GM03348 (cell line): ENCODE measurements at regions not wholly inside any gene's neighbourhood (a gene's known extent, or its start where the extent isn't known, plus 50 kb on each side); places are given as distances from the start of the nearest gene placed in this dataset.

ENCODE experiments used
- DNase-seq: peaks from one replicate; pipeline ENCODE4 v3.0.0; 2012; ENCODE audit warnings: low spot score

DNA sequence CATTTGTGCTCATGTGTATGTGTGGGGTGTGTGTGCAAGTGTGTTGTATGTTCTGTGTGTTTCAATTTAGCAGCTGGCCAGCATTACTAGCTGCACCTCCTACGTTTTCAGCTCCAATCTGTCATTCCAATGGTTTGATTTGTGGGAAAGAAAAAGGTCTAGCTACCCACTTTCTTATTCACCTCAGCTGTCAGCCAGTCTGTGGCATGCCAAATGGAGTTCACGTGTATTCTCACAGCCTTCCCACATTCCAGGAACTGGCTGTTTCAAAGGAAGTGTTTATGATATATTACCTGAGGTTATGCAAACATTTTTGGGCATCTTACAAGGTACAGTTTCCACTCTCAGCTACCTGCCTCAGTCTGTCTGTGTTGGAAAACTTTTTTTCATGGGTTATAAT is 220.2 kb upstream of the CPNE8 start:
- DNase-seq, result no peak

DNA sequence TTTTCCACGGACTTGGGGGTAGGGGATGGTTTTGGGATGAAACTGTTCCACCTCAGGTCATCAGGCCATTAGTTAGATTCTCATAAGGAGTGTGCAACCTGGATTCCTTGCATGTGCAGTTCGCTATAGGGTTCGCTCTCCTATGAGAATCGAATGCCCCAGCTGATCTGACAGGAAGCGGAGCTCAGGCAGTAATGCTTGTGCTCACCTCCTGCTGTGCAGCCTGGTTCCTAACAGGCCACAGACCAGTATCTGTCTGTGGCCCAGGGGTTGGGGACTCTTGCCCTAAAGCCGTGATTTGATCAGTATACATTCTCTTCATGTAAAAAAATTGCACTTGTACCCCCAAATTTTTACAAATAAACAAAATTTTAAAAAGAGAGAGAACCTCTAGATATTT is 219.4 kb upstream of the CPNE8 start:
- DNase-seq, result no peak

DNA sequence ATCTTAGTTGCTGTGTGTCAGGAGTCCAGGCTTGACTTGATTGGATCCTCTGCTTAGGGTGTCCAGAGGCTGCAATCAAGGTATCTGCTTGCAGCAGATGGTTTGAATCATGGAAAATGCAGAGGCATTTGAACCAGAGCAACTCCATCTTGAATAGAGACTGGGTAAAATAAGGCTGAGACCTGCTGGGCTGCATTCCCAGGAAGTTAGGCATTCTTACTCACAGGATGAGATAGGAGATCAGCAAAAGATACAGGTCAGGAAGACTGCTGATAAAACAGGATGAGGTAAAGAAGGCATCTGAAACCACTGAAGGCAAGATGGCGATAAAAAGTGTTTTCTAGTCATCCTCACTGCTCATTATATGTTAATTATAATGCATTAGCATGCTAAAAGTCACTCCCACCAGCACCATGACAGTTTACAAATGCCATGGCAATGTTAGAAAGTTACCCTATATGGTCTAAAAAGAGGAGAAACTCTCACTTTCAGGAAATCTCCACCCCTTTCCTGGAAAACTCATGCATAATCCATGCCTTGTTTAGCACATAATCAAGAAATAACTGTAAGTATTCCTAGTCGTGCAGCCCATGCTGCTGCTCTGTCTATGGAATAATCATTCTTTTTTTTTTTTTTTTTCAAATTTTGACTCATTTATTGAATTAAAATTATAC is 218.3 kb upstream of the CPNE8 start:
- no peak for DNase-seq

DNA sequence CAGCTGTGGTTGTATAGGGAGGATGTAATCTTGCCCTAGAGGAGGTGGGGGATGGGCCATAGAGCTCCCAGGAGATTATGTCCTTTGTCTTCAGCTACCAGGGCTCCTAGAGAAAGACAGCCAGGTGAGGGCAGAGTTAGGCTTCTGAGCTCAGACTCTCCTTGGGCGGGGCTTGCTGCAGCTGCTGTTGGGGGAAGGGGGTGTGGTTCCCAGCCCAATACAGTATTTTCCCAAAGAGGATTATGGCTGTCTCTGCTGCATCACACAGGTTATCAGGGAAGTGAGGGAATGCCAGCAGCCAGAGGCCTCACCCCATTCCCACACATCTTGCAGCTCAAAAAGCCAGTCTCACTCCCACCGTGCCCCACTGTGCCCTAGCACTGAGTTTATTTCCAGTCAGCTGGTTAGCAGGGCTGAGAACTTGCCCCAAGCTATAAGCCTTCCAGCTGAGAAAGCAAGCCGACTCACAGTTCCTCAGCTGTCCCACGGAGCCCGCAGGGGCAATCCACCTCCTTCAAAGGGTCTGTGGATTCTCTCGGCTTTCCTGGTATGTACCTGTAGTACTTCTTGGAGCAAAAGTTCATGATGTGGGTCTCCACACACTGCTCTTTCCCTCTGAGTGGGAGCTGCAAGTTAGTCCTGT is 217.3 kb upstream of the CPNE8 start:
- DNase-seq, result no peak

DNA sequence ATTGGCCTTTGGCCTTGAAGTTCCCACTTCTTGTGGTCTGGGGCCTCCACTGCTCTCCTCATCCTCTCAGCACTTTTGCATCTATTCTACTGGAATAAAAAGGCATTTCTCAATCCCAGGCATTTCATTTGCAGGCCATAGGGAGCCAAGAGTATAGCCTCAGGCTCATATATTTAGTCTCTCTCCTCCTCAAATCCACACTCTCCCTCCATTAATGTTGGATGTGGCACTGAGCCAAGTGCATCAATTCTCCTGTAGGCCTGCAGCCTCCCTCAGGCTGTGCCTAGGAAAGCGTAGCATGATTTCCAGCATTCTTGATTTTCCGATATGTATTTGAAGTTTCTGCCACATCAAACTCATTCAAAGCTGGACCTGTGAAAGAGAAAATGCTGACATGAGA is 211.5 kb upstream of the CPNE8 start:
- DNase-seq, result no peak

DNA sequence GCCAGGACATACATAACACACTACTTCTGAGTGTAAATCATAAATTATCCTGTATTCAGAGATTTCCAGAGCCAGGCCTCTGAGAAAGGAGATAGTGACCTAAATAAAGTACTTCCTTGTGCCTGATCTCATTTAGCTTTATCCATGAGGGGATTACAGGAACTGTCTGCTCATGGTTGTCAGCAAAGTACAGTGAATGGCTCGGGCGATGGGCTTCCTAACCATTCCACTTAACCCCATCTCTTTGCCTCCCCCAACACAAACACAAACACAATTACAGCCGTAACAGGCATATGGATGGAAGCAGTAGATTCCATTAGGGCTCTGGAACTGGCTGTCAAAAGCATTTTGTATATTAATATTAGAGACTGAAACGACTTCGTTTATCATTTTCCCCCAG is 206.7 kb upstream of the CPNE8 start:
- no peak for DNase-seq

DNA sequence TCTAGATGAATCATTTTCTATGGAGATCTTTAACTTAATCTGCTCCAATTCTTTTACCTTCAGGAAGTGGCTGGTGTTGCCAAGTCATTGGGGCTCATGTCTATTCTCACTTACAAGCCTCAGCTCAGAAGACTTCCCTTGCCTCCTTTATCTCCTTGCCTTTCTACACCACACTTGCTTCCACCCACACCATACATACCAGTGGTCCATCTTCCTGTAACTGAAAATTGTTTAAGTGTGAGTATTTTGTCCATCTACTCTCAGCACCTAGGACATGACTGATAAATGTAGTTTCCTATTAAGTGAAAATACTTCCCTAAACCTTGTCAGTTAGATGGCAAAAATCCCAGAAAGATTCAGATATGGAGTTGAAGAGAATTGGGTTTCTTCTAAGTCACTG is 199.7 kb upstream of the CPNE8 start:
- no peak for DNase-seq

DNA sequence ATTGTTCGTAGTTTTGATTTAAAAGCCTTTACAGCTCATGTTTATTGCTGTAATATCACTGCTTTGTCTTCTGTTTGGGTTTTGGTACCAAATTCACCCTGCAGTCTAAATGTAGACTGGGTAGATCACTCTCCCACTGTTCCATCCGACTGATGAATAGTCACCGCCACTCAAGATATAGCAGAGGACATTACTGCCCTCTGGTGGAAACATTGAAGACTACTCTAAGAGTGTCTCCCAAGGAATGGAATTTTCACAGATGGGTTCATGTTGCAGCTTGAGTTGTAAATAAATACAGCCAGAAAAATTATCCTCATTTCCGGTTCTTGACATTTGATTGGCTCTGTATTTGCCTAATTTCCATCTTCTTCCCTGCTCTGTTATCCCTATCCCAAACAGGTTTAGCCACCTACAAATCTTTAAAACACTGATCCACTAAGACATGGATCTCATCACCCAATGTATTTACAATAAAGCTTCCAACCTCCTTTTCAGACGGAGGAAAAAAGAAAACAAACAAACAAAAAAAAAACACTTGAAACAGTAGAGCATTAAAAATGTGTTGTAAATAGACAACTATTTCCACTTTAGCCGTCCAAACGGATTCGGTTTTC is 198.3 kb upstream of the CPNE8 start:
- DNase-seq, result peak; percentile 64

DNA sequence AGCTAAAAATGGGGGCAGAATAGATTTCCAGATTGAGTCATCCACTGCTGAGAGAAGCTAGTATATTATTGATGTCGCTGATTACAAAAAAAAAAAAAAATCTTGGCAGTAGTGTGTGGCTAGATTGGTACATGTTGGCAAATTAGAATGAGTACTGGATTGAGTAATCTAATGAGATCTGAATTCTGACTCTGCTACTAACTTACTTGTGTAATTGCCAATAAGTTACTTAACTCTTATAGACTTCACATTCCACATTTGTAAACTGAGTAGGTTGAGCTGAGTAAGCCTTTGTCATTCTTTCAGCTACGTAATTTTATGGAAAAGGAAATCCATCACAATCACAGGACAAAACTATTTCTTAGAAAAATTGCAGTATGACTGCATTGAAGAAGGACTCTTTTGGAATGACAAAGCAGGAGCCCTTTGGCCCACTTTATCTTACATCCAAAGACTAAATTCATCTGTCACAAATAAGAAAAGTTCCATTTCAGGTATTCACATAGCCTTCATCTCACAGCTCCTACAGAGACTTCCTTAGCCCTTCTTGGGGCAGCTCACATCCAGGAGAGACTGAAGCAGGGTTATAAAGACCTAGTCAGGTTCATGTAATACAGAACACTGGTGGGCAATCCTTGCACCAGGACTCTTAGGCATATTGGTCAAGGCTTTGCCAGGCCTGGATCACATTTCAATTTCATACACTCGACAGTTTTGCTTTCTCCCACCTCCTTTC is 197.3 kb upstream of the CPNE8 start:
- DNase-seq, result peak; percentile 5

DNA sequence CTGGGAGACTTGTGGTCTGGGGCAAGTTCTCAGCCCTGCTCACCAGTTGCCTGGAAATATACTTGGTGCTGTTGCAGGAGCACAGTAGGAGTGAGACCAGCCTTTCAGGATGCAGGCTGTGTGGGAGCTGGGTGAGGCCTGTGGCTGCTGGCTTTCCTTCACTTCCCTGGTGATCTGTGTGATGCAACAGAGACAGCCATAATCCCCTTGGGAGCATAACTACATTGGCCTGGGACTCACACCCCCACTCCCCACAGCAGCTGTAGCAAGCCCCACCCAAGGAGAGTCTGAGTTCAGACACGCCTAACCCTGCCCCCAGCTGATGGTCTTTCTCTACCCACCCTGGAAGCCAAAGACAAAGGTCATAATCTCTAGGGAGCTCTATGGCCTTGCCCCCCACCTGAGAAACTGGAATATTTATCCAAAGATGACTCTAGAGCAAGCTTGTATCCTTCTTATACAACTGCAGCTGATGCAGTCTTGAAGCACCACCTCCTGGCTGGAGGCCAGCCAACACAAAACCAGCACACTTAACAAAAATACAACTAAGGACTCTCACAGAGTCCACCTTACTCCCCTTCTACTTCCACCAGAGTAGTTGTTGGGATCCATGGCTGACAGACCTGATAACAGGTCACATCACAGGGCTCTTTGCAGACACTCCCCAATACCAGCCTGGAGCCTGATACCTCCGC is 190.4 kb upstream of the CPNE8 start:
- no peak for DNase-seq

DNA sequence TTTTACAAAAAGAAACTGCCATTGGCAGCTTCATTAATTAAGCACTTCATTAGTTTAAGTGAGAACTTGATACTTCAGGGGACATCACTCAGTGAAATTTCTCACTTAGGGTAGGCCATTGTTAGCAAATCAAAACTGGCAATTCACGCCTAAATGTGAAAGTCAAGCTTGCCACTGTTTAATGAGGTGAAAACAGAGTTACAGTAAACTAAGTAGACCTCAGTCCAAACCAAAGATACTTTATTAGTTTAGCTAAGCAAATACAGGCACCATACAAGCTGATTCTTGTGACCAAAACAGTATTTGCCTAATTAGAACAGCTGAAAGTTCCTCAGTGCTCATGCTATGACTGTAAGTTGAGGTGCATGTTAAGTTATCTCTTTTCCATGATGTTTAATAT is 176.5 kb upstream of the CPNE8 start:
- DNase-seq, result no peak

DNA sequence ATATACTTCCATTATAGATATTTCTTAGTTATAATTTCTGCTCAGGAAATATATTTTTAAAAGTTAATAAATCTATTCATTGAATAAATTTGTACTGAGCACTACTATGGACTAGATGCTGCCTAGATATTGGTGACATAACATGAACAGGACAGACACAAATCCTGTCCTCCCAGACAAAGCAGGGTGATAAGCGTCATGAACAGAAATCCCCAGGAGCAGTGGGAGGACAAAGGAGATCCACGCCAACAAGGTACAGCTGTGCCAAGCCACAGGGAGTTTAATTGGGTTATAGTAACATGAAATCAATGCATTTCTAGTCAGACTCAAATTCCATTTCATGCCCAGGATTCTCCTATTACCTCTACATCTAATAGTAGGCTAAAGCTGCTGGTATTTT is 171.8 kb upstream of the CPNE8 start:
- DNase-seq, result no peak

DNA sequence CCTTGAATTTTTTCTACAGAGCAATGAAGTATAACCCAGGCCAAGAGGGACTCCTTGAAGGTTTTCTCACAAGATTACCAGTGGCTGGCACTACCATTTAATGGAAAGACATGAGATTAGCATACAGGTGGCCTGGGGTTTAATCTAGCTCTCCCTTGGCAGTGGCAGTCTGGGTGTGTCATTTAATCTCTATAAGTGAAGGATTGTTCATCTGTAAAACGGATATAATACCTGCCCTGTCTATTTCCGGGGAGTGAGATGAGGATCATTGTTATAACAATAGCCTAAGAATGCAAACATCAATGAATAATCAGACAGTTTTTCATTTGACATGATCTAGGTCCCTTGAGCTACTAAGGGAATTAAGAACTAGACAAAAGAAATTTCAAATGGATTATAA is 168.7 kb upstream of the CPNE8 start:
- DNase-seq, result no peak

DNA sequence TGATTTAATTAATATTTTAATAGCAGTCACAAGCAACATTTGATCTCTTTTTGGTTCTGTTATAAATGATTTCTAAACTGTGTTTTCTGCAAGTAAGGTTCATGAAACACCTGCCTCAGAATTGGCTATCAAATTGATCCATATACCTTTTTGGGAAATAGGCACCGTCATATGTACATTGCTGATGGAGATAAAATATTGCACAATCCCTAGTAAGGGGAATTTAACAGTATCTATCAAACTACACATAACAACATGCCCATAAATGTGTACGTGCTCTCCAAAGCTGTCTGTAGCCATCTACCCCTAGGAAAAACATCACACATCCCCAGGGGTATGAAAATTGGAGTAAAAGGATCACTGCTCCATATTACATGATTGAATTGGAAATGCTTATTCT is 167.3 kb upstream of the CPNE8 start:
- no peak for DNase-seq

DNA sequence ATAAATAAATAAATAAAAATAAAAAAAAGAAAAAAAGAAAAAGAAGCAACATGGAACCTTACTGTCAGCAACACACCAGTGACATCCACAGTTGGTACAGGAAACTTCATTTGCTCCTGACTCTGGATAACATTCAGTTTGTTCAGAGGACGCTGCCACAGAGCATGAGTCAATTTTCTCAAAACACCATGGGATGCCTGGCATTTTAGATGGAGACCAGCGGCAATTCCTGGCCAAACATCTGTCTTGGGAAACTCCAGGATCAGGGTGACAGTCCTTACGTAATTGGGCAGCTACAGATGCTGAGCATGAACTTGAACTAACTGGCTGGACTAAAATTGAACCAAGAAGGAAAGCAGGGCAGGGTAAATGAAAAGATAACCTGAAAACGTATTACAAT is 166.2 kb upstream of the CPNE8 start:
- no peak for DNase-seq

DNA sequence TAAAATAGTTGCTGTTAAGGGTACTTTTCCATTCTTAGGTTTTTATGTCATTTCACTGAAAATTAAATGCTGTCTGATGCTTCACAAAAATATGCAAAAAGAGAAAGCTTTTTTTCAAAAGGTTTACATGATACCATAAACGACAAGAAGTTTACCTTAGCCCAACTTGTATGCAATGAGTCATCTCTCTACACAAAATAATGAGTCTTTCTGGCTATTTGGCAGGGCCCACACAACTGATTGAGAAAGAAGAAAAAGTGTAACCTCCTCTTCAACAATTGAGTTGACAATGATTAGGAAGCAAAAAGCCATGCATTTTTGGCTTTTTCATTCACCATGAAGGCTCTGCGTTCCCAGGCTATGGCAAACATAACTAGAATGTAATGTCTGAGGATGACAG is 165.4 kb upstream of the CPNE8 start:
- no peak for DNase-seq

DNA sequence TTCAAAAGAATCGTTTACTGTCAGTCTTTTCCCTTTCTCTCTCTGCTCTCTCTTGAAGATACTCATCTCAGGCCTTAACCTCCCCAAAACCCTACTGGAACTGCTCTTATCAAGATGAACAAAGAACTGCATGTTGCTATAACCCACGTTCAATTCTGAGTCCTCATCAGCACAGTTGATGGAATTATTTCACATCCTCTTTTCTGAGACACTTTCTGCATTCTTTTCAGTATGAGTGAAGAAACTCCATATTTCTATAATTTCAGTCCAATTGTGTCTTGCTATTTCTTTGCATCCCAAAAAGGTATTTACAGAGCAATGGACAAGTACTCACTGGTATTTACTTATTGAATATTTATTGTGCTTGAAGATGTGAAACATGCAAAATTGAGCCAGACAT is 160.1 kb upstream of the CPNE8 start:
- no peak for DNase-seq

DNA sequence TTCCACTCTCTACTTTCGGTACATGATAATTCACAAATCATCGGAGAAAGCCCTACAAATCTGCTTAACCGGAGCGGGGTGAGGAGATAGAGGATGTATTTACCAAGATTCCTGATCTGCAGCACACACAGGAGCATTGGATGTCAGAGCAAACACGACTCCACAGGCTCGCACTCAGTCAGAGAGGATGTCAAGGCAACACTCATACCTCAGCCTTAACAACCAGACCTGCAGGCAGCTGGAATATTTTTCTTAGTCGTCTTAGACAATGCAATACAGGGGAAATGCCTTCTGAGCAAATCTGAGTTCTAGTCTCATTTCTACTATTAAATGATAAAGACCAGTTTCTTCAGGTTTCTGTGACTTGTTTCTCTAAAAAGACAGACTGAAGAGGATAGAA is 159.3 kb upstream of the CPNE8 start:
- DNase-seq, result no peak

DNA sequence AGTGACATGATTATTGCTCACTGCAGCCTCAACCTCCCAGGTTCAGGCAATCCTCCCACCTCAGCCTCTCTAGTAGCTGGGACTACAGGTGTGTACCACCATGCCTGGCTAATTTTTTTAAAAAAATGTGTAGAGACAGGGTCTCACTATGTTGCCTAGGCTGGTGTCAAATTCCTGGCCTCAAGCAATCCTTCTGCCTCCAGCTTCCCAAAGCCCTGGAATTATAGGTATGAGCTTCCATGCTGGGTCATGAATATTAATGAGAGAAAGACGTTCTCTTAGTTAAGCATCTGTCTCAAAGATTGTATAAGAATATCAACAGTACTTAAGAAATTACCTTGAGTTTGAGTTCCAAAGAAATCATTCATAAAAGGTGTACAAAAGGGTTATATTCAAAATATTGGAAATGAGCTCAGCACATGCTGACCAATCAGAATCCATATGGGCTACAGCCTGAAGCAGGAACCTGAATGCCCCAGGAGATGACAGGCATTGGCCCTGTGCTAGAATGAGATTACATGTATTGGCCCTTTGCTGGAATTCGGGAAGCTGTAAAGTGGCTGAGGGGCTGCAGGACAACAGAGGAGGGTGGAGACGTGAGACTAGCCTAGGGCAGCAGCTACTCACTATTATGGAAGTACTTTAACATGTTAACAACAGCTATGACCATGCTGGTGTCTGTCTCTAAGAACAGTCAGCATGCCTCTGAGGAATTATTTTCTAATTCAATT is 157.0 kb upstream of the CPNE8 start:
- DNase-seq, result no peak

DNA sequence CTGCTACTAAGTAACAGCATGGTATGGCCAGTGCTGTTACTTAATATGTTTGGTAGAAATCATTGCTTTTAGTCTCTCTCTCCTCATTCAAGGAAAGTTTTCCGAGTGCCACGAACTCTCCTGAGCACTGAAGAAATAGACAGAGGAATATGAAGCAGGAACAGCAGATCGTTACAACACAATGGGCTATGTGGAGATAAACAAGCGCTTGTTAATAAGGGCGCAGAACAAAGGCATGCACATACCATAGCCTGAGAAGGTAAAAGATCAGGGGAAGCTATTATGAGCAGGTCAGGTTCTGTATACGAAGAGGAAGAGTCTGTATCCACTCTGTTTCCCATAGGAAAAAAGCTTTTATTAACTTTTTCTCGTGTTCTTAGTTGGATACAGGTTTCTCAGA is 156.2 kb upstream of the CPNE8 start:
- DNase-seq, result no peak

DNA sequence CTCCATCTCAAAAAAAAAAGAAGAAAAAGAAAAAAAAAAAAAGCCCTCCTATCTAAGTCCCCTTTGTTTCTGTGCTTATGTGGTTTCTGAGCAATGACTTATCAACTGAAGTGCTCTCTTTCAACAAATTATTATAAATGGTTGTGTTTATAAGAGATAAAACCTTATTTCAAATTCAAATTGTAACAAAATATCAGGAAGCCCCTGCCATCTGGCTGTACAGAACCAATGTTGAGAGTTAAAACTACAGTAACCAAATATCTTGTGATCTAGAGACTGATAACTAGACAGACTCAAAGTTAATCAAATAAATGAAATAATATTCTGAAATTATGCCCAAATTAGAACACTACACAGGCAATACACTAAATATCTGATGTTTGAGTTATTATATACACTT is 143.0 kb upstream of the CPNE8 start:
- DNase-seq, result no peak
